HG03575 (cell line): ENCODE measurements at regions not wholly inside any gene's neighbourhood (a gene's known extent, or its start where the extent isn't known, plus 50 kb on each side); places are given as distances from the start of the nearest gene placed in this dataset.

Experiments
- ATAC-seq: cut with Tn5 transposase; IDR thresholded peaks from one replicate; pipeline ENCODE4 v1.9.1; 2021; ENCODE audit not compliant: unreplicated experiment, insufficient number of reproducible peaks, low FRiP score; ENCODE audit errors: extremely low read depth

GRCh38 chr6:114588726-114589125 lies 245.9 kb upstream of the HS3ST5 start:
- no peak for ATAC-seq

GRCh38 chr6:114586298-114586697 lies 243.5 kb upstream of the HS3ST5 start:
- ATAC-seq: no peak

- no peak for ATAC-seq
These were observed 238.5 kb upstream of the HS3ST5 start for GRCh38 chr6:114581293-114581692.

GRCh38 chr6:114580882-114581281 lies 238.1 kb upstream of the HS3ST5 start:
- no peak for ATAC-seq

- no peak for ATAC-seq
These were observed 236.7 kb upstream of the HS3ST5 start for GRCh38 chr6:114579486-114579885.

GRCh38 chr6:114577109-114577508 lies 234.3 kb upstream of the HS3ST5 start:
- ATAC-seq: no peak

GRCh38 chr6:114576330-114576729 lies 233.5 kb upstream of the HS3ST5 start:
- no peak for ATAC-seq

- ATAC-seq: no peak
These were observed 226.8 kb upstream of the HS3ST5 start for GRCh38 chr6:114569669-114570068.

GRCh38 chr6:114564302-114564933 lies 221.6 kb upstream of the HS3ST5 start:
- no peak for ATAC-seq

- no peak for ATAC-seq
These were observed 216.6 kb upstream of the HS3ST5 start for GRCh38 chr6:114559419-114559818.

- no peak for ATAC-seq
These were observed 215.3 kb upstream of the HS3ST5 start for GRCh38 chr6:114558153-114558552.

GRCh38 chr6:114556846-114557488 lies 214.1 kb upstream of the HS3ST5 start:
- ATAC-seq: no peak

GRCh38 chr6:114550316-114550715 lies 207.5 kb upstream of the HS3ST5 start:
- ATAC-seq: no peak

GRCh38 chr6:114543696-114544095 lies 200.9 kb upstream of the HS3ST5 start:
- ATAC-seq: no peak

- ATAC-seq: no peak
These were observed 199.0 kb upstream of the HS3ST5 start for GRCh38 chr6:114541794-114542193.

GRCh38 chr6:114537977-114538376 lies 195.2 kb upstream of the HS3ST5 start:
- ATAC-seq: no peak

- ATAC-seq: no peak
These were observed 192.0 kb upstream of the HS3ST5 start for GRCh38 chr6:114534813-114535212.

- ATAC-seq: no peak
These were observed 181.3 kb upstream of the HS3ST5 start for GRCh38 chr6:114524081-114524480.

- no peak for ATAC-seq
These were observed 180.7 kb upstream of the HS3ST5 start for GRCh38 chr6:114523508-114523907.

- no peak for ATAC-seq
These were observed 179.1 kb upstream of the HS3ST5 start for GRCh38 chr6:114521926-114522325.

- ATAC-seq: no peak
These were observed 178.2 kb upstream of the HS3ST5 start for GRCh38 chr6:114520976-114521375.
